Neural crest cell (in vitro differentiated cells): ENCODE measurements at regions not wholly inside any gene's neighbourhood (a gene's known extent, or its start where the extent isn't known, plus 50 kb on each side); places are given as distances from the start of the nearest gene placed in this dataset.

Experiments
- DNase-seq: peaks from one replicate; pipeline ENCODE4 v3.0.0; 2021; ENCODE audit warnings: low read depth, mixed read lengths, low spot score
- H3K27ac Mint-ChIP-seq: one replicate; pipeline ENCODE4 v1.8.0; 2021; ENCODE audit warnings: mild to moderate bottlenecking, mixed read lengths; ENCODE audit not compliant: unreplicated experiment
- H3K27me3 Mint-ChIP-seq: 2 replicates; pipeline ENCODE4 v1.8.0; 2021; ENCODE audit warnings: low read depth, mild to moderate bottlenecking, mixed read lengths
- H3K36me3 Mint-ChIP-seq: 2 replicates; pipeline ENCODE4 v1.8.0; 2021; ENCODE audit warnings: low read depth, mild to moderate bottlenecking, mixed read lengths
- H3K4me1 Mint-ChIP-seq: 2 replicates; pipeline ENCODE4 v1.8.0; 2021; ENCODE audit warnings: mixed read lengths
- H3K4me3 Mint-ChIP-seq: one replicate; pipeline ENCODE4 v1.8.0; 2021; ENCODE audit warnings: mild to moderate bottlenecking, mixed read lengths
- H3K9me3 Mint-ChIP-seq: 2 replicates; pipeline ENCODE4 v1.8.0; 2021; ENCODE audit warnings: mixed read lengths
- CTCF ChIP-seq: fragments of 200-600 bp; sonication (generic); conservative IDR thresholded peaks from 2 replicates; pipeline ENCODE4 v1.5.0; 2021; ENCODE audit warnings: antibody characterized with exemption, mild to moderate bottlenecking

GRCh38 chr2:207468488-207468887 is 61.3 kb upstream of the CREB1 start:
- H3K4me1 Mint-ChIP-seq = peaks cover 16% of the 10 kb centered on the region
- no peak for TF ChIP-seq CTCF
- H3K4me3 Mint-ChIP-seq = no peak overlapping the region
- no peaks in the 10 kb centered on the region for H3K9me3 Mint-ChIP-seq
- DNase-seq = no peak
- no peaks in the 10 kb centered on the region for H3K27me3 Mint-ChIP-seq
- H3K27ac Mint-ChIP-seq = no peak overlapping the region
- no peaks in the 10 kb centered on the region for H3K36me3 Mint-ChIP-seq

- H3K27me3 Mint-ChIP-seq = no peaks in the 10 kb centered on the region
- H3K4me1 Mint-ChIP-seq = peaks cover 21% of the 10 kb centered on the region
- H3K9me3 Mint-ChIP-seq = no peaks in the 10 kb centered on the region
- H3K27ac Mint-ChIP-seq = no peak overlapping the region
- DNase-seq = no peak
- TF ChIP-seq CTCF = no peak
- H3K36me3 Mint-ChIP-seq = no peaks in the 10 kb centered on the region
- no peak overlapping the region for H3K4me3 Mint-ChIP-seq
Observed at GRCh38 chr2:207469451-207469850, 60.3 kb upstream of the CREB1 start.

GRCh38 chr2:207469943-207470729 is 59.6 kb upstream of the CREB1 start:
- no peak for DNase-seq
- no peak for TF ChIP-seq CTCF
- Mint-ChIP-seq H3K4me1 (peaks cover 25% of the 10 kb centered on the region), H3K27ac (no peak overlapping the region), H3K4me3 (no peak overlapping the region), H3K27me3 (peaks cover 2% of the 10 kb centered on the region), H3K9me3 (no peaks in the 10 kb centered on the region), H3K36me3 (no peaks in the 10 kb centered on the region)

- Mint-ChIP-seq H3K36me3 (no peaks in the 10 kb centered on the region), H3K27ac (no peak overlapping the region), H3K27me3 (peaks cover 9% of the 10 kb centered on the region), H3K4me3 (no peak overlapping the region), H3K9me3 (no peaks in the 10 kb centered on the region), H3K4me1 (peaks cover 25% of the 10 kb centered on the region)
- TF ChIP-seq CTCF = no peak
- no peak for DNase-seq
Observed at GRCh38 chr2:207471261-207471660, 58.5 kb upstream of the CREB1 start.

- H3K27ac Mint-ChIP-seq = peak overlapping the region; percentile 86
- no peak for DNase-seq
- no peaks in the 10 kb centered on the region for H3K9me3 Mint-ChIP-seq
- H3K4me3 Mint-ChIP-seq = no peak overlapping the region
- peaks cover 25% of the 10 kb centered on the region for H3K4me1 Mint-ChIP-seq
- TF ChIP-seq CTCF = no peak
- peaks cover 9% of the 10 kb centered on the region for H3K27me3 Mint-ChIP-seq
- H3K36me3 Mint-ChIP-seq = no peaks in the 10 kb centered on the region
Observed at GRCh38 chr2:207472343-207473048, 57.3 kb upstream of the CREB1 start.
